B cell (primary cell): ENCODE measurements at regions not wholly inside any gene's neighbourhood (a gene's known extent, or its start where the extent isn't known, plus 50 kb on each side); places are given as distances from the start of the nearest gene placed in this dataset.
A peak's percentile ranks its signal among the peaks of the same experiment; 100 is the strongest.

Experiments
- ATAC-seq: fragments of 200-7000 bp; cut with Tn5 transposase; one replicate; pipeline ENCODE4 v1.10.0; 2021; ENCODE audit warnings: low read depth, mild to moderate bottlenecking, moderate number of reproducible peaks, moderate library complexity
- CTCF ChIA-PET: fragments of 350-600 bp; sonication (Branson Sonifier 250); formaldehyde crosslinking; loops from one replicate; lab custom pipeline; 2021; ENCODE audit warnings: antibody characterized with exemption, inconsistent platforms; lab: Charles Lee
- POLR2A ChIA-PET: fragments of 350-600 bp; sonication (Branson Sonifier 250); formaldehyde crosslinking; loops from one replicate; lab custom pipeline; 2021; ENCODE audit warnings: antibody characterized with exemption; lab: Charles Lee
- DNase-seq: peaks from one replicate; pipeline ENCODE4 v3.0.0; 2013
- H2AFZ ChIP-seq: 2 replicates; pipeline ENCODE4 v1.6.1; 2012; ENCODE audit warnings: mild to moderate bottlenecking, low read depth, low read length; ENCODE audit not compliant: insufficient read depth, poor library complexity, severe bottlenecking
- H3K27ac ChIP-seq, 2 donors: 1 replicate in 1 of 2; 2 replicates in 1 of 2; pipeline ENCODE4 v1.5.1; 2012 to 2013; ENCODE audit warnings: low read length in 2 of 2, mild to moderate bottlenecking in 2 of 2, moderate library complexity in 1 of 2
- H3K27me3 ChIP-seq, 4 experiments: fragments of 200-600 bp in 1 of 4; sonication (generic) in 1 of 4; replicated peaks in 1 of 4; 1 replicate in 2 of 4; 2 replicates in 2 of 4; pipeline versions ENCODE4 v1.6.1 to v1.7.0; 2013 to 2016; ENCODE audit warnings: low read length in 3 of 4, mild to moderate bottlenecking in 2 of 4, mixed read lengths in 1 of 4, moderate library complexity in 1 of 4; ENCODE audit not compliant: insufficient read depth in 4 of 4, control insufficient read depth in 3 of 4; ENCODE audit errors: control extremely low read depth in 1 of 4
- H3K36me3 ChIP-seq, 2 experiments: replicated peaks in 1 of 2; 1 replicate in 1 of 2; 2 replicates in 1 of 2; pipeline versions ENCODE4 v1.6.1 to v1.7.1; 2013; ENCODE audit warnings: low read length in 1 of 2; ENCODE audit not compliant: insufficient read depth in 2 of 2, control insufficient read depth in 1 of 2; ENCODE audit errors: control extremely low read depth in 1 of 2, extremely low read depth in 1 of 2
- H3K4me1 ChIP-seq, 2 donors: fragments of 200-600 bp in 1 of 2; sonication (generic) in 1 of 2; 1 replicate in 1 of 2; 2 replicates in 1 of 2; pipeline versions ENCODE4 v1.5.1 to v1.6.1; 2013 to 2017; ENCODE audit warnings: low read length in 2 of 2; ENCODE audit not compliant: control insufficient read depth in 2 of 2, insufficient read depth in 2 of 2
- H3K4me2 ChIP-seq: replicated peaks from 2 replicates; pipeline ENCODE3; 2012; ENCODE audit warnings: mild to moderate bottlenecking, low read depth, low read length; ENCODE audit not compliant: poor library complexity, severe bottlenecking
- H3K4me3 ChIP-seq, 5 experiments: fragments of 200-600 bp in 1 of 5; sonication (generic) in 1 of 5; 1 replicate in 3 of 5; 2 replicates in 2 of 5; pipeline versions ENCODE4 v1.5.1 to v1.7.0; 2011 to 2016; ENCODE audit warnings: low read length in 4 of 5, mild to moderate bottlenecking in 4 of 5, low read depth in 2 of 5, control low read depth in 1 of 5, moderate library complexity in 1 of 5; ENCODE audit not compliant: insufficient read depth in 1 of 5; ENCODE audit errors: control extremely low read depth in 1 of 5, extremely low read depth in 1 of 5
- H3K79me2 ChIP-seq: fragments of 200-600 bp; sonication (generic); one replicate; pipeline ENCODE4 v1.6.0; 2016; ENCODE audit warnings: low read length; ENCODE audit not compliant: control insufficient read depth, insufficient read depth
- H3K9ac ChIP-seq: fragments of 200-600 bp; sonication (generic); 2 replicates; pipeline ENCODE4 v1.6.1; 2017; ENCODE audit warnings: mild to moderate bottlenecking, low read length, moderate library complexity
- H3K9me3 ChIP-seq, 3 donors: one replicate each; pipeline versions ENCODE4 v1.6.1 to v1.7.1; 2013; ENCODE audit warnings: low read length in 2 of 3; ENCODE audit not compliant: control insufficient read depth in 2 of 3, insufficient read depth in 1 of 3; ENCODE audit errors: control extremely low read depth in 1 of 3
- H4K20me1 ChIP-seq: 2 replicates; pipeline ENCODE4 v1.6.0; 2012; ENCODE audit warnings: mild to moderate bottlenecking, low read length; ENCODE audit not compliant: insufficient read depth, control insufficient read depth, poor library complexity, severe bottlenecking
- H3K27ac Mint-ChIP-seq: one replicate; pipeline ENCODE4 v1.8.0; 2021; ENCODE audit warnings: mixed read lengths
- H3K27me3 Mint-ChIP-seq: one replicate; pipeline ENCODE4 v1.8.0; 2021; ENCODE audit warnings: mixed read lengths
- H3K4me1 Mint-ChIP-seq: one replicate; pipeline ENCODE4 v1.8.0; 2021; ENCODE audit warnings: mixed read lengths
- H3K4me3 Mint-ChIP-seq: one replicate; pipeline ENCODE4 v1.8.0; 2021; ENCODE audit warnings: mixed read lengths
- H3K9me3 Mint-ChIP-seq: one replicate; pipeline ENCODE4 v1.8.0; 2022; ENCODE audit warnings: mixed read lengths; ENCODE audit not compliant: insufficient read depth
- CTCF ChIP-seq: fragments of 200-600 bp; IDR thresholded peaks from one replicate; pipeline ENCODE4 v1.8.0; 2022; ENCODE audit warnings: antibody characterized with exemption, mild to moderate bottlenecking
- EZH2 ChIP-seq: IDR thresholded peaks from 2 replicates; pipeline ENCODE4 v1.6.1; 2012; ENCODE audit warnings: borderline replicate concordance, low read depth, mild to moderate bottlenecking, moderate library complexity, low read length; ENCODE audit not compliant: insufficient read depth, poor library complexity, severe bottlenecking
- WGBS: methylation state at CpG from one replicate; pipeline ENCODE4 v1.1.5; 2013; ENCODE audit warnings: missing lambda C conversion rate; ENCODE audit not compliant: insufficient coverage; 5-methylcytosine and 5-hydroxymethylcytosine counted together
- intact Hi-C: fragments of 100-400 bp; cut with micrococcal nuclease; formaldehyde crosslinking; loops from one replicate; pipeline ENCODE4 v1.10.0; 2022

- H3K4me2 ChIP-seq: no peak overlapping the region
Measured at GRCh38 chr3:19645093-19645492, 288.9 kb downstream of the EFHB start.

GRCh38 chr3:19644405-19644804, 289.6 kb downstream of the EFHB start:
- Histone ChIP-seq H2AFZ (peak overlapping the region; percentile 53), H3K4me1 (peaks cover 12 to 14% of the 10 kb centered on the region in 2 donors), H3K36me3 (no peaks in the 10 kb centered on the region), H3K9ac (no peak overlapping the region), H3K4me2 (peak overlapping the region; percentile 1), H3K9me3 (peaks cover 5 to 12% (median 9%) of the 10 kb centered on the region in 3 donors), H3K79me2 (no peaks in the 10 kb centered on the region), H3K27me3 (no peaks in the 10 kb centered on the region), H3K4me3 (peak overlapping the region in 1 of 5 experiments; percentile 21), H4K20me1 (no peaks in the 10 kb centered on the region), H3K27ac (peak overlapping the region in 1 of 2 donors; percentile 48)
- Mint-ChIP-seq H3K4me1 (peaks cover 14% of the 10 kb centered on the region), H3K27ac (peak overlapping the region; percentile 42), H3K9me3 (peaks cover 11% of the 10 kb centered on the region), H3K27me3 (no peaks in the 10 kb centered on the region), H3K4me3 (peak overlapping the region; percentile 48)
- ChIA-PET POLR2A (no interaction called here), CTCF (no interaction called here)
- intact Hi-C loops: no loop called here
- peak; percentile 45 for DNase-seq
- peak; percentile 47 for ATAC-seq
- no peak for TF ChIP-seq CTCF
- no peak for TF ChIP-seq EZH2
- 14% methylated on average over 1 of the region's 2 CpGs for WGBS

More at GRCh38 chr3:19645093-19645492, 288.9 kb downstream of the EFHB start:
- Histone ChIP-seq H4K20me1 (no peaks in the 10 kb centered on the region), H3K9ac (no peak overlapping the region), H2AFZ (peak overlapping the region; percentile 53), H3K9me3 (peaks cover 5 to 10% (median 9%) of the 10 kb centered on the region in 3 donors), H3K4me1 (peaks cover 12 to 14% of the 10 kb centered on the region in 2 donors), H3K79me2 (no peaks in the 10 kb centered on the region), H3K27ac (no peak overlapping the region), H3K27me3 (no peaks in the 10 kb centered on the region), H3K4me3 (no peak overlapping the region), H3K36me3 (no peaks in the 10 kb centered on the region)
- ATAC-seq (no peak), DNase-seq (no peak)
- H3K9me3 Mint-ChIP-seq: peaks cover 8% of the 10 kb centered on the region
- H3K27ac Mint-ChIP-seq: no peak overlapping the region
- TF ChIP-seq EZH2 (no peak), CTCF (no peak)
- POLR2A ChIA-PET: no interaction called here
- intact Hi-C loops: no loop called here
- H3K27me3 Mint-ChIP-seq: no peaks in the 10 kb centered on the region
- 14% methylated on average over 1 of the region's 2 CpGs for WGBS
- no peak overlapping the region for H3K4me3 Mint-ChIP-seq
- peaks cover 14% of the 10 kb centered on the region for H3K4me1 Mint-ChIP-seq
- CTCF ChIA-PET: no interaction called here
